Endothelial cell of umbilical vein (primary cell): ENCODE measurements at regions not wholly inside any gene's neighbourhood (a gene's known extent, or its start where the extent isn't known, plus 50 kb on each side); places are given as distances from the start of the nearest gene placed in this dataset.

Experiments used
- EZH2 ChIP-seq: IDR thresholded peaks from 2 replicates; pipeline ENCODE4 v1.6.1; 2012; ENCODE audit warnings: borderline replicate concordance, low read depth, mild to moderate bottlenecking, moderate library complexity, low read length, inconsistent platforms; ENCODE audit not compliant: severe bottlenecking
- POLR2A ChIP-seq: IDR thresholded peaks from 2 replicates; pipeline ENCODE4 v1.6.1; 2012; ENCODE audit warnings: low read depth, mild to moderate bottlenecking, control low read depth, low read length
- TF ChIP-seq, protein P1 (sequence below), 2 donors: IDR thresholded peaks; 1 replicate in 1 of 2; 2 replicates in 1 of 2; pipeline ENCODE4 v1.5.1; 2011; ENCODE audit warnings: low read length in 2 of 2, mild to moderate bottlenecking in 2 of 2, moderate library complexity in 2 of 2, control low read depth in 1 of 2, inconsistent platforms in 1 of 2, low read depth in 1 of 2; ENCODE audit not compliant: insufficient read depth in 1 of 2; ENCODE audit errors: extremely low read depth in 1 of 2

- TF ChIP-seq POLR2A (no peak), EZH2 (no peak)
- TF ChIP-seq, protein P1, sequence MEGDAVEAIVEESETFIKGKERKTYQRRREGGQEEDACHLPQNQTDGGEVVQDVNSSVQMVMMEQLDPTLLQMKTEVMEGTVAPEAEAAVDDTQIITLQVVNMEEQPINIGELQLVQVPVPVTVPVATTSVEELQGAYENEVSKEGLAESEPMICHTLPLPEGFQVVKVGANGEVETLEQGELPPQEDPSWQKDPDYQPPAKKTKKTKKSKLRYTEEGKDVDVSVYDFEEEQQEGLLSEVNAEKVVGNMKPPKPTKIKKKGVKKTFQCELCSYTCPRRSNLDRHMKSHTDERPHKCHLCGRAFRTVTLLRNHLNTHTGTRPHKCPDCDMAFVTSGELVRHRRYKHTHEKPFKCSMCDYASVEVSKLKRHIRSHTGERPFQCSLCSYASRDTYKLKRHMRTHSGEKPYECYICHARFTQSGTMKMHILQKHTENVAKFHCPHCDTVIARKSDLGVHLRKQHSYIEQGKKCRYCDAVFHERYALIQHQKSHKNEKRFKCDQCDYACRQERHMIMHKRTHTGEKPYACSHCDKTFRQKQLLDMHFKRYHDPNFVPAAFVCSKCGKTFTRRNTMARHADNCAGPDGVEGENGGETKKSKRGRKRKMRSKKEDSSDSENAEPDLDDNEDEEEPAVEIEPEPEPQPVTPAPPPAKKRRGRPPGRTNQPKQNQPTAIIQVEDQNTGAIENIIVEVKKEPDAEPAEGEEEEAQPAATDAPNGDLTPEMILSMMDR (IDR thresholded peaks at IDR 0.05; ENCODE audit: extremely low read depth in 1 of 2, insufficient read depth in 1 of 2, low read depth in 1 of 2, low read length in 2 of 2), result no peak
Observed at GRCh38 chr2:37507051-37507410, 162.6 kb downstream of the QPCT start.
